ENCODE measurements at regions not wholly inside any gene's neighbourhood (a gene's known extent, or its start where the extent isn't known, plus 50 kb on each side); places are given as distances from the start of the nearest gene placed in this dataset.
"Not testable (repeated sequence)": the region's sequence is repeated elsewhere in the genome, so short reads cannot be mapped to it uniquely, and the experiment has no call there.

GRCh38 chr1:95620076-95620475 lies 386.1 kb downstream of the RWDD3 start:
- no peak for DNase-seq

GRCh38 chr1:95622609-95623008 lies 388.6 kb downstream of the RWDD3 start:
- DNase-seq = no peak

GRCh38 chr1:95625224-95625623 lies 391.2 kb downstream of the RWDD3 start:
- DNase-seq = no peak

- DNase-seq = no peak
Observed at GRCh38 chr1:95627244-95627643, 393.2 kb downstream of the RWDD3 start.

GRCh38 chr1:95631695-95632094 lies 397.7 kb downstream of the RWDD3 start:
- no peak for DNase-seq

- DNase-seq = no peak
Observed at GRCh38 chr1:95635811-95636210, 401.8 kb downstream of the RWDD3 start.

- no peak for DNase-seq
Observed at GRCh38 chr1:95636897-95637296, 402.9 kb downstream of the RWDD3 start.

- peak; percentile 15 to 88 (median 58) for DNase-seq
Observed at GRCh38 chr1:95640746-95641145, 406.7 kb downstream of the RWDD3 start.

GRCh38 chr1:95641386-95641785 lies 407.4 kb downstream of the RWDD3 start:
- no peak for DNase-seq

- no peak for DNase-seq
Observed at GRCh38 chr1:95642035-95642434, 408.0 kb downstream of the RWDD3 start.

- no peak for DNase-seq
Observed at GRCh38 chr1:95643071-95643470, 409.1 kb downstream of the RWDD3 start.

- not testable (repeated sequence) for DNase-seq
Observed at GRCh38 chr1:95645126-95645525, 411.1 kb downstream of the RWDD3 start.

GRCh38 chr1:95650631-95651030 lies 416.6 kb downstream of the RWDD3 start:
- DNase-seq = no peak

GRCh38 chr1:95652423-95652965 lies 418.5 kb downstream of the RWDD3 start:
- no peak for DNase-seq

- peak in 1 of 3 experiments; percentile 37 for DNase-seq
Observed at GRCh38 chr1:95653618-95654017, 419.6 kb downstream of the RWDD3 start.

- peak in 2 of 3 experiments; percentile 9 to 22 for DNase-seq
Observed at GRCh38 chr1:95655321-95656020, 421.5 kb downstream of the RWDD3 start.

- DNase-seq = no peak
Observed at GRCh38 chr1:95657248-95657647, 423.2 kb downstream of the RWDD3 start.

GRCh38 chr1:95659166-95659565 lies 425.2 kb downstream of the RWDD3 start:
- no peak for DNase-seq

- DNase-seq = no peak
Observed at GRCh38 chr1:95659588-95659987, 425.6 kb downstream of the RWDD3 start.

- DNase-seq = no peak
Observed at GRCh38 chr1:95660736-95661135, 426.7 kb downstream of the RWDD3 start.

- not testable (repeated sequence) for DNase-seq
Observed at GRCh38 chr1:95663530-95663929, 429.5 kb downstream of the RWDD3 start.

GRCh38 chr1:95668165-95668564 lies 434.2 kb downstream of the RWDD3 start:
- DNase-seq = no peak

GRCh38 chr1:95669638-95670037 lies 435.6 kb downstream of the RWDD3 start:
- not testable (repeated sequence) for DNase-seq

- DNase-seq = no peak
Observed at GRCh38 chr1:95671098-95671497, 437.1 kb downstream of the RWDD3 start.

GRCh38 chr1:95679262-95679661 lies 445.3 kb downstream of the RWDD3 start:
- DNase-seq = no peak
